H1 (cell line): ENCODE measurements at regions not wholly inside any gene's neighbourhood (a gene's known extent, or its start where the extent isn't known, plus 50 kb on each side); places are given as distances from the start of the nearest gene placed in this dataset.

Experiments
- ATF2 ChIP-seq: IDR thresholded peaks from 2 replicates; pipeline ENCODE4 v1.6.1; 2012; ENCODE audit warnings: low read length, inconsistent platforms
- CBX8 ChIP-seq: fragments of 300-800, 300-1000 bp; sonication (generic); IDR thresholded peaks from 2 replicates; pipeline ENCODE4 v1.7.1; 2016; ENCODE audit warnings: low read depth, low read length, borderline replicate concordance
- E2F6 ChIP-seq: IDR thresholded peaks from 2 replicates; pipeline ENCODE4 v1.6.1; 2012; ENCODE audit warnings: inconsistent platforms
- MAFK ChIP-seq: IDR thresholded peaks from 2 replicates; pipeline ENCODE4 v1.6.1; 2012; ENCODE audit warnings: low read depth, mild to moderate bottlenecking, improper control_type of control experiment, low read length
- NANOG ChIP-seq: IDR thresholded peaks from 2 replicates; pipeline ENCODE4 v1.6.1; 2011; ENCODE audit warnings: low read length, low read depth, mild to moderate bottlenecking, inconsistent platforms; ENCODE audit not compliant: insufficient read depth, poor library complexity, severe bottlenecking
- RFX5 ChIP-seq: IDR thresholded peaks from 2 replicates; pipeline ENCODE4 v1.6.1; 2011; ENCODE audit warnings: low read depth, low read length, improper control_type of control experiment, borderline replicate concordance
- RNF2 ChIP-seq: fragments of 200-900, 300-1000 bp; sonication (generic); IDR thresholded peaks from 2 replicates; pipeline ENCODE4 v1.7.1; 2016; ENCODE audit warnings: borderline replicate concordance, low read depth, mild to moderate bottlenecking, antibody characterized with exemption, low read length; ENCODE audit not compliant: poor library complexity, severe bottlenecking; ENCODE audit errors: missing control alignments
- SAP30 ChIP-seq: fragments of 300-600 bp; sonication (generic); IDR thresholded peaks from 2 replicates; pipeline ENCODE4 v1.7.1; 2012; ENCODE audit warnings: low read length, moderate library complexity, mild to moderate bottlenecking, inconsistent platforms; ENCODE audit not compliant: insufficient read depth, insufficient replicate concordance

DNA sequence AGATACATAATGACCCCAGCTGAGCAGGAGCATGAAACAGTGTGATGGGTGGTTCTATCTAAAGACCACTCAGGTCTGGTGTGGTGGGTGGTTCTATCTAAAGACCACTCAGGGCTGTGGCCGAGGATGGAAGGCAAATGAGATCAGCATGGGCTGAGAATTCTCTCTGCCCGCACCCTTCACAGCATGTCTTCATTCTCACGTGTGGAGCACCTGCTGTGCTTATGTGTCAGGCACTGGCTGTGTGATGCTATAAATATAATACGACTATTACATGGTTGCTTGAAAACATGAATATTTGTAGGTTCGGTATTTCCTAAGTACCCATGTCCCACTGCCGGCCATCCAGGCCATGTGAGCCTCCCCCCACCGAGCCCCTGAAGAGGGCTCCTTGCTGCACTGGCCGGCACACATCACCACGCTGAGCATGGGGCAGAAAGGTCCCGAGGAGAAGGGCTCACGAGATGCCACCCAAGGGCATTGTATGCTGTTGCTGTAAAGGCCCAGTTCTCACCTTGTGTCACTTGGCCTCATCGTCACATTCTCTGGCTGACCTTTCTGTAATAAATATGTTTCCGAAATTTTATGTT lies 810.2 kb downstream of the UQCRFS1 start (continued):
- TF ChIP-seq RFX5 (no peak), ATF2 (no peak), NANOG (no peak), E2F6 (no peak), RNF2 (no peak), SAP30 (no peak), MAFK (no peak), CBX8 (no peak)
